HepG2 (cell line): ENCODE measurements at regions not wholly inside any gene's neighbourhood (a gene's known extent, or its start where the extent isn't known, plus 50 kb on each side); places are given as distances from the start of the nearest gene placed in this dataset.

Experiments
- ATAC-seq: fragments of 200-7000 bp; cut with Tn5 transposase; 3 replicates; pipeline ENCODE4 v1.9.1; 2020; ENCODE audit warnings: mild to moderate bottlenecking, moderate library complexity
- BruUV-seq: library from RNA; stranded (reverse); fragments of 400-500 nt; replicated peaks from 2 replicates; lab custom pipeline; 2021; lab: Mats Ljungman, UMichigan
- CTCF ChIA-PET: fragments of 300-600 bp; formaldehyde crosslinking; extraction: SDS; loops from one replicate; lab custom pipeline; 2021; ENCODE audit warnings: low total read pairs, inconsistent platforms, low intra/inter-chr PET ratio; lab: Yijun Ruan, JAX
- POLR2A ChIA-PET: fragments of 350-600 bp; sonication (Branson Sonifier 250); formaldehyde crosslinking; loops from one replicate; lab custom pipeline; 2020; ENCODE audit warnings: antibody characterized with exemption, inconsistent platforms; lab: Yijun Ruan, JAX
- DNase-seq: peaks from one replicate; pipeline ENCODE4 v3.0.0-alpha.2; 2015; ENCODE audit warnings: low spot score
- FAIRE-seq: peaks from 3 replicates; lab custom pipeline; 2011; peaks lifted over from hg19 to GRCh38; lab: Jason Lieb, UNC
- H2AFZ ChIP-seq: one replicate; pipeline ENCODE4 v1.6.1; 2011; ENCODE audit warnings: low read length, inconsistent platforms
- H3K27ac ChIP-seq: fragments of 300-600 bp; 3 replicates; pipeline ENCODE4 v1.8.0; 2011; ENCODE audit warnings: mixed run types, mild to moderate bottlenecking, mixed read lengths, low read length, inconsistent platforms; ENCODE audit not compliant: insufficient read depth; ENCODE audit errors: extremely low read length
- H3K27me3 ChIP-seq, 2 experiments: fragments of 200-600 bp in 1 of 2; 2 replicates in 1 of 2; 3 replicates in 1 of 2; pipeline versions ENCODE4 v1.6.0 to v1.8.0; 2011; ENCODE audit warnings: low read length in 2 of 2, mild to moderate bottlenecking in 2 of 2, moderate library complexity in 2 of 2, inconsistent platforms in 1 of 2; ENCODE audit not compliant: insufficient read depth in 2 of 2, control insufficient read depth in 1 of 2
- H3K36me3 ChIP-seq, 2 experiments: fragments of 200-600 bp in 1 of 2; replicated peaks in 1 of 2; 2 replicates in 1 of 2; 3 replicates in 1 of 2; pipeline versions ENCODE4 v1.5.1 to v1.8.0; 2011; ENCODE audit warnings: low read length in 2 of 2, inconsistent platforms in 1 of 2; ENCODE audit not compliant: insufficient read depth in 2 of 2, control insufficient read depth in 1 of 2
- H3K4me1 ChIP-seq: 2 replicates; pipeline ENCODE4 v1.5.1; 2012; ENCODE audit warnings: low read length, inconsistent platforms; ENCODE audit not compliant: insufficient read depth
- H3K4me2 ChIP-seq: 2 replicates; pipeline ENCODE4 v1.6.0; 2011; ENCODE audit warnings: low read depth, low read length, inconsistent platforms
- H3K4me3 ChIP-seq, 3 experiments: fragments of 200-600 bp in 1 of 3; sonication (generic), shearing (Covaris generic) in 1 of 3; replicated peaks in 1 of 3; 2 replicates each; pipeline ENCODE4 v1.5.1; 2011 to 2016; ENCODE audit warnings: low read length in 3 of 3, inconsistent platforms in 2 of 3, low read depth in 2 of 3, mild to moderate bottlenecking in 2 of 3, control low read depth in 1 of 3, mixed read lengths in 1 of 3; ENCODE audit not compliant: insufficient read depth in 1 of 3
- H3K79me2 ChIP-seq: one replicate; pipeline ENCODE4 v1.6.1; 2011; ENCODE audit warnings: low read length, inconsistent platforms; ENCODE audit not compliant: insufficient read depth
- H3K9ac ChIP-seq: 2 replicates; pipeline ENCODE4 v1.6.0; 2011; ENCODE audit warnings: mild to moderate bottlenecking, low read depth, low read length, inconsistent platforms; ENCODE audit not compliant: insufficient read depth
- H3K9me3 ChIP-seq: 2 replicates; pipeline ENCODE4 v1.5.1; 2012; ENCODE audit warnings: mild to moderate bottlenecking, low read length
- H4K20me1 ChIP-seq: 2 replicates; pipeline ENCODE4 v1.6.0; 2011; ENCODE audit warnings: inconsistent platforms, mild to moderate bottlenecking, low read length, moderate library complexity; ENCODE audit not compliant: insufficient read depth
- CENPT ChIP-seq: sonication (generic); formaldehyde crosslinking; IDR thresholded peaks from 2 replicates; pipeline ENCODE4 v1.8.0; 2022; ENCODE audit warnings: low read depth, mild to moderate bottlenecking, moderate library complexity, missing genetic modification reagents
- EP300 ChIP-seq, 3 experiments: sonication (generic) in 1 of 3; formaldehyde crosslinking in 1 of 3; IDR thresholded peaks; 2 replicates each; pipeline versions ENCODE4 v1.5.1 to v1.6.1; 2011 to 2020; ENCODE audit warnings: low read depth in 2 of 3, low read length in 2 of 3, borderline replicate concordance in 1 of 3, improper control_type of control experiment in 1 of 3, mild to moderate bottlenecking in 1 of 3, missing genetic modification reagents in 1 of 3, moderate library complexity in 1 of 3
- HHEX ChIP-seq: IDR thresholded peaks from 2 replicates; pipeline ENCODE4 v1.6.1; 2016; ENCODE audit warnings: control low read depth
- IKZF1 ChIP-seq: fragments of 450-650 bp; IDR thresholded peaks from 2 replicates; pipeline ENCODE4 v1.7.1; 2016
- PBX2 ChIP-seq: IDR thresholded peaks from 2 replicates; pipeline ENCODE4 v1.6.1; 2016; ENCODE audit warnings: control low read depth
- PITX1 ChIP-seq: sonication (generic); formaldehyde crosslinking; IDR thresholded peaks from 2 replicates; pipeline ENCODE4 v1.5.1; 2020; ENCODE audit warnings: mild to moderate bottlenecking, missing genetic modification reagents
- REL ChIP-seq: sonication (generic); formaldehyde crosslinking; conservative IDR thresholded peaks from 2 replicates; pipeline ENCODE4 v1.8.0; 2022; ENCODE audit warnings: mild to moderate bottlenecking, missing genetic modification reagents, moderate library complexity
- TOE1 ChIP-seq: sonication (generic); formaldehyde crosslinking; IDR thresholded peaks from 2 replicates; pipeline ENCODE4 v1.4.0; 2020; ENCODE audit warnings: mild to moderate bottlenecking, missing genetic modification reagents
- ZNF44 ChIP-seq: sonication (generic); formaldehyde crosslinking; IDR thresholded peaks from 2 replicates; pipeline ENCODE4 v1.5.1; 2020; ENCODE audit warnings: mild to moderate bottlenecking, missing genetic modification reagents
- ZSCAN31 ChIP-seq: sonication (generic); formaldehyde crosslinking; IDR thresholded peaks from 2 replicates; pipeline ENCODE4 v1.5.0; 2020; ENCODE audit warnings: low read depth, mild to moderate bottlenecking, missing genetic modification reagents
- WGBS: methylation state at CpG from one replicate; pipeline ENCODE4 v1.1.6; 2017; ENCODE audit warnings: low lambda C conversion rate; 5-methylcytosine and 5-hydroxymethylcytosine counted together
- in situ Hi-C: cut with HindIII; loops from 2 replicates; pipeline ENCODE4 v1.10.0; 2017; ENCODE audit warnings: low pct_unique_long_range_greater_than_20kb; ENCODE audit not compliant: extremely low pct_ligation_motif_present
- intact Hi-C: fragments of 100-400 bp; cut with micrococcal nuclease; formaldehyde crosslinking; loops from one replicate; pipeline ENCODE4 v1.10.0; 2022; ENCODE audit not compliant: unreplicated experiment
- TF ChIP-seq, protein P1 (sequence below): sonication (generic); formaldehyde crosslinking; IDR thresholded peaks from 2 replicates; pipeline ENCODE4 v1.4.0; 2020; ENCODE audit warnings: missing genetic modification reagents, borderline replicate concordance
- TF ChIP-seq, protein P2 (sequence below): sonication (generic); formaldehyde crosslinking; IDR thresholded peaks from 2 replicates; pipeline ENCODE4 v1.8.1; 2023; ENCODE audit warnings: missing genetic modification reagents, inconsistent platforms, borderline replicate concordance

DNA sequence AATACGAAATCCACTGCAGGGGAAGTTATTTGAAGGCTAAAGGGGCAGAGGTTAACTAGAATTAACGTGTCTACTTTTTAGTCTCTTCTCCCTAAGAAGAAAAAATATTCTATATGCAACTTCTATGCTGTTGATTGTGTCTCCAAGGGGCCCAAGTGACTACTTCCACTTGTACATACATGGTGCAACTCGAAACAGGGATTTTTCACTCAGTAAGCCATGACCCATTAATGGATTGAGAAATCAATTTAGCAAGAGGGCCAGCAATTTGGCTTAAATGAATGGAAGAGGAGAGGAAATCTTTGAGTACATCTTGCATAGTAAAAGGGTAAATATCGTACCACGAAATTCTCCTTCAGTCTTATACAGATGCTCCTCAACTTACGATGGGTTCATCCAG is 151.1 kb upstream of the HES1 start:
- TF ChIP-seq PITX1 (CRISPR knock-in tag) (no peak), TOE1 (no peak), CENPT (CRISPR knock-in tag) (no peak), ZNF44 (CRISPR knock-in tag) (no peak), REL (no peak), IKZF1 (no peak), PBX2 (no peak), ZSCAN31 (CRISPR knock-in tag) (no peak), EP300 (IDR thresholded peaks at IDR 0.05; ENCODE audit: low read depth in 2 of 2, low read length in 2 of 2) (no peak), EP300 (CRISPR knock-in tag; IDR thresholded peaks at IDR 0.05; ENCODE audit: borderline replicate concordance) (no peak), HHEX (CRISPR knock-in tag) (no peak)
- TF ChIP-seq, protein P1, sequence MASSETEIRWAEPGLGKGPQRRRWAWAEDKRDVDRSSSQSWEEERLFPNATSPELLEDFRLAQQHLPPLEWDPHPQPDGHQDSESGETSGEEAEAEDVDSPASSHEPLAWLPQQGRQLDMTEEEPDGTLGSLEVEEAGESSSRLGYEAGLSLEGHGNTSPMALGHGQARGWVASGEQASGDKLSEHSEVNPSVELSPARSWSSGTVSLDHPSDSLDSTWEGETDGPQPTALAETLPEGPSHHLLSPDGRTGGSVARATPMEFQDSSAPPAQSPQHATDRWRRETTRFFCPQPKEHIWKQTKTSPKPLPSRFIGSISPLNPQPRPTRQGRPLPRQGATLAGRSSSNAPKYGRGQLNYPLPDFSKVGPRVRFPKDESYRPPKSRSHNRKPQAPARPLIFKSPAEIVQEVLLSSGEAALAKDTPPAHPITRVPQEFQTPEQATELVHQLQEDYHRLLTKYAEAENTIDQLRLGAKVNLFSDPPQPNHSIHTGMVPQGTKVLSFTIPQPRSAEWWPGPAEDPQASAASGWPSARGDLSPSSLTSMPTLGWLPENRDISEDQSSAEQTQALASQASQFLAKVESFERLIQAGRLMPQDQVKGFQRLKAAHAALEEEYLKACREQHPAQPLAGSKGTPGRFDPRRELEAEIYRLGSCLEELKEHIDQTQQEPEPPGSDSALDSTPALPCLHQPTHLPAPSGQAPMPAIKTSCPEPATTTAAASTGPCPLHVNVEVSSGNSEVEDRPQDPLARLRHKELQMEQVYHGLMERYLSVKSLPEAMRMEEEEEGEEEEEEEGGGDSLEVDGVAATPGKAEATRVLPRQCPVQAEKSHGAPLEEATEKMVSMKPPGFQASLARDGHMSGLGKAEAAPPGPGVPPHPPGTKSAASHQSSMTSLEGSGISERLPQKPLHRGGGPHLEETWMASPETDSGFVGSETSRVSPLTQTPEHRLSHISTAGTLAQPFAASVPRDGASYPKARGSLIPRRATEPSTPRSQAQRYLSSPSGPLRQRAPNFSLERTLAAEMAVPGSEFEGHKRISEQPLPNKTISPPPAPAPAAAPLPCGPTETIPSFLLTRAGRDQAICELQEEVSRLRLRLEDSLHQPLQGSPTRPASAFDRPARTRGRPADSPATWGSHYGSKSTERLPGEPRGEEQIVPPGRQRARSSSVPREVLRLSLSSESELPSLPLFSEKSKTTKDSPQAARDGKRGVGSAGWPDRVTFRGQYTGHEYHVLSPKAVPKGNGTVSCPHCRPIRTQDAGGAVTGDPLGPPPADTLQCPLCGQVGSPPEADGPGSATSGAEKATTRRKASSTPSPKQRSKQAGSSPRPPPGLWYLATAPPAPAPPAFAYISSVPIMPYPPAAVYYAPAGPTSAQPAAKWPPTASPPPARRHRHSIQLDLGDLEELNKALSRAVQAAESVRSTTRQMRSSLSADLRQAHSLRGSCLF (CRISPR knock-in tag), result no peak
- TF ChIP-seq, protein P2, sequence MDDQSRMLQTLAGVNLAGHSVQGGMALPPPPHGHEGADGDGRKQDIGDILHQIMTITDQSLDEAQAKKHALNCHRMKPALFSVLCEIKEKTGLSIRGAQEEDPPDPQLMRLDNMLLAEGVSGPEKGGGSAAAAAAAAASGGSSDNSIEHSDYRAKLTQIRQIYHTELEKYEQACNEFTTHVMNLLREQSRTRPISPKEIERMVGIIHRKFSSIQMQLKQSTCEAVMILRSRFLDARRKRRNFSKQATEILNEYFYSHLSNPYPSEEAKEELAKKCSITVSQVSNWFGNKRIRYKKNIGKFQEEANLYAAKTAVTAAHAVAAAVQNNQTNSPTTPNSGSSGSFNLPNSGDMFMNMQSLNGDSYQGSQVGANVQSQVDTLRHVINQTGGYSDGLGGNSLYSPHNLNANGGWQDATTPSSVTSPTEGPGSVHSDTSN (CRISPR knock-in tag), result no peak
- ATAC-seq, result no peak
- Histone ChIP-seq H3K9me3 (no peaks in the 10 kb centered on the region), H3K27ac (no peak overlapping the region), H3K9ac (no peak overlapping the region), H4K20me1 (no peaks in the 10 kb centered on the region), H3K36me3 (no peaks in the 10 kb centered on the region), H3K4me3 (no peak overlapping the region), H3K4me2 (no peak overlapping the region), H3K27me3 (peaks cover 2 to 24% of the 10 kb centered on the region in 2 experiments; a peak in 2 of 5 replicates), H3K4me1 (no peaks in the 10 kb centered on the region), H3K79me2 (no peaks in the 10 kb centered on the region), H2AFZ (no peak overlapping the region)
- intact Hi-C loops, result no loop called here
- ChIA-PET CTCF (no interaction called here), POLR2A (no interaction called here)
- FAIRE-seq, result no peak
- no peak for DNase-seq
- no TSS peak for BruUV-seq
- in situ Hi-C loops, result no loop called here
- WGBS, result 29% methylated on average over 6 of the region's 6 CpGs
